GM12878 (cell line): ENCODE measurements at regions not wholly inside any gene's neighbourhood (a gene's known extent, or its start where the extent isn't known, plus 50 kb on each side); places are given as distances from the start of the nearest gene placed in this dataset.

Source experiments
- CBFB ChIP-seq: IDR thresholded peaks from 2 replicates; pipeline ENCODE4 v1.6.1; 2016; ENCODE audit warnings: antibody characterized with exemption, low read depth
- EP300 ChIP-seq, 2 experiments: fragments of 150-350 bp in 1 of 2; IDR thresholded peaks; 2 replicates each; pipeline ENCODE4 v1.6.1; 2011 to 2012; ENCODE audit warnings: low read depth in 2 of 2, low read length in 2 of 2, borderline replicate concordance in 1 of 2, improper control_type of control experiment in 1 of 2, inconsistent platforms in 1 of 2; ENCODE audit not compliant: control insufficient read depth in 1 of 2
- KLF5 ChIP-seq: fragments of 450-650 bp; IDR thresholded peaks from 2 replicates; pipeline ENCODE4 v1.6.1; 2014; ENCODE audit warnings: mild to moderate bottlenecking; ENCODE audit not compliant: partially characterized antibody
- MTA3 ChIP-seq: IDR thresholded peaks from 2 replicates; pipeline ENCODE4 v1.6.1; 2012; ENCODE audit warnings: low read length, inconsistent platforms, borderline replicate concordance
- NBN ChIP-seq: fragments of 450-650 bp; IDR thresholded peaks from 2 replicates; pipeline ENCODE4 v1.6.1; 2016
- PKNOX1 ChIP-seq: fragments of 450-650 bp; IDR thresholded peaks from 2 replicates; pipeline ENCODE4 v1.6.1; 2016; ENCODE audit warnings: mild to moderate bottlenecking
- RAD21 ChIP-seq: IDR thresholded peaks from 2 replicates; pipeline ENCODE4 v1.6.1; 2011; ENCODE audit warnings: mild to moderate bottlenecking, low read depth, low read length, moderate library complexity; ENCODE audit not compliant: insufficient read depth
- SUZ12 ChIP-seq: fragments of 200-600 bp; sonication (generic); IDR thresholded peaks from one replicate; pipeline ENCODE4 v1.6.1; 2018; ENCODE audit warnings: antibody characterized with exemption, mild to moderate bottlenecking; ENCODE audit not compliant: unreplicated experiment
- TARDBP ChIP-seq: IDR thresholded peaks from 2 replicates; pipeline ENCODE4 v1.6.1; 2016; ENCODE audit warnings: borderline replicate concordance
- ZBTB40 ChIP-seq: fragments of 450-650 bp; IDR thresholded peaks from 2 replicates; pipeline ENCODE4 v1.6.1; 2016; ENCODE audit warnings: mild to moderate bottlenecking, moderate library complexity, borderline replicate concordance
- TF ChIP-seq, protein P1 (sequence below): IDR thresholded peaks from 2 replicates; pipeline ENCODE4 v1.6.1; 2012; ENCODE audit warnings: mild to moderate bottlenecking, low read depth, low read length
- TF ChIP-seq, protein P2 (sequence below), 3 experiments: IDR thresholded peaks in 2 of 3; conservative IDR thresholded peaks in 1 of 3; 2 replicates each; pipeline ENCODE4 v1.5.1; 2011; ENCODE audit warnings: low read depth in 3 of 3, low read length in 3 of 3, mild to moderate bottlenecking in 3 of 3, control low read depth in 2 of 3, moderate library complexity in 2 of 3, inconsistent platforms in 1 of 3, mixed read lengths in 1 of 3; ENCODE audit not compliant: control insufficient read depth in 2 of 3, insufficient read depth in 1 of 3; ENCODE audit errors: extremely low read depth in 1 of 3
- TF ChIP-seq, protein P3 (sequence below): IDR thresholded peaks from 2 replicates; pipeline ENCODE4 v1.6.1; 2011; ENCODE audit warnings: low read depth, mild to moderate bottlenecking, low read length, moderate library complexity, borderline replicate concordance; ENCODE audit errors: extremely low read depth

DNA sequence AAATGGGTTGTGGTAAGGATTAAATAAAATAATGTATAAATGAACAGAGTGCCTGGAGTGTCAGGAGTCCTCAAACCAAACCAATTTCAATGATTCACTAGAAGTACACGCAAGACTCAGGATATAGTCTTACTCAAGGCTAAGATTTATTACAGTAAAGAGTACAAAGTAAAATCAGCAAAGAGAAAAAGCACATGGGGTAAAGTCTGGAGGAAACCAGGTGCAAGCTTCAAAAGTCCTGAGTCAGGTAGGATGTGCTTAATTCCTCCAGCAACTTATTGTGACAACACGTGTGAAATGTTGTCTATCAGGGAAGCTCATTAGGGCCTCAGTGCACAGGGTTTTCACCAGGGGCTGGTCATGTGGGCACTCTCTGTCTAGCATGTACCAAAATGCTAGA is 105.8 kb upstream of the NAP1L1 start:
- TF ChIP-seq RAD21 = no peak
- no peak for TF ChIP-seq ZBTB40
- TF ChIP-seq, protein P1, sequence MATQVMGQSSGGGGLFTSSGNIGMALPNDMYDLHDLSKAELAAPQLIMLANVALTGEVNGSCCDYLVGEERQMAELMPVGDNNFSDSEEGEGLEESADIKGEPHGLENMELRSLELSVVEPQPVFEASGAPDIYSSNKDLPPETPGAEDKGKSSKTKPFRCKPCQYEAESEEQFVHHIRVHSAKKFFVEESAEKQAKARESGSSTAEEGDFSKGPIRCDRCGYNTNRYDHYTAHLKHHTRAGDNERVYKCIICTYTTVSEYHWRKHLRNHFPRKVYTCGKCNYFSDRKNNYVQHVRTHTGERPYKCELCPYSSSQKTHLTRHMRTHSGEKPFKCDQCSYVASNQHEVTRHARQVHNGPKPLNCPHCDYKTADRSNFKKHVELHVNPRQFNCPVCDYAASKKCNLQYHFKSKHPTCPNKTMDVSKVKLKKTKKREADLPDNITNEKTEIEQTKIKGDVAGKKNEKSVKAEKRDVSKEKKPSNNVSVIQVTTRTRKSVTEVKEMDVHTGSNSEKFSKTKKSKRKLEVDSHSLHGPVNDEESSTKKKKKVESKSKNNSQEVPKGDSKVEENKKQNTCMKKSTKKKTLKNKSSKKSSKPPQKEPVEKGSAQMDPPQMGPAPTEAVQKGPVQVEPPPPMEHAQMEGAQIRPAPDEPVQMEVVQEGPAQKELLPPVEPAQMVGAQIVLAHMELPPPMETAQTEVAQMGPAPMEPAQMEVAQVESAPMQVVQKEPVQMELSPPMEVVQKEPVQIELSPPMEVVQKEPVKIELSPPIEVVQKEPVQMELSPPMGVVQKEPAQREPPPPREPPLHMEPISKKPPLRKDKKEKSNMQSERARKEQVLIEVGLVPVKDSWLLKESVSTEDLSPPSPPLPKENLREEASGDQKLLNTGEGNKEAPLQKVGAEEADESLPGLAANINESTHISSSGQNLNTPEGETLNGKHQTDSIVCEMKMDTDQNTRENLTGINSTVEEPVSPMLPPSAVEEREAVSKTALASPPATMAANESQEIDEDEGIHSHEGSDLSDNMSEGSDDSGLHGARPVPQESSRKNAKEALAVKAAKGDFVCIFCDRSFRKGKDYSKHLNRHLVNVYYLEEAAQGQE = no peak
- no peak for TF ChIP-seq KLF5
- no peak for TF ChIP-seq MTA3
- TF ChIP-seq, protein P2, sequence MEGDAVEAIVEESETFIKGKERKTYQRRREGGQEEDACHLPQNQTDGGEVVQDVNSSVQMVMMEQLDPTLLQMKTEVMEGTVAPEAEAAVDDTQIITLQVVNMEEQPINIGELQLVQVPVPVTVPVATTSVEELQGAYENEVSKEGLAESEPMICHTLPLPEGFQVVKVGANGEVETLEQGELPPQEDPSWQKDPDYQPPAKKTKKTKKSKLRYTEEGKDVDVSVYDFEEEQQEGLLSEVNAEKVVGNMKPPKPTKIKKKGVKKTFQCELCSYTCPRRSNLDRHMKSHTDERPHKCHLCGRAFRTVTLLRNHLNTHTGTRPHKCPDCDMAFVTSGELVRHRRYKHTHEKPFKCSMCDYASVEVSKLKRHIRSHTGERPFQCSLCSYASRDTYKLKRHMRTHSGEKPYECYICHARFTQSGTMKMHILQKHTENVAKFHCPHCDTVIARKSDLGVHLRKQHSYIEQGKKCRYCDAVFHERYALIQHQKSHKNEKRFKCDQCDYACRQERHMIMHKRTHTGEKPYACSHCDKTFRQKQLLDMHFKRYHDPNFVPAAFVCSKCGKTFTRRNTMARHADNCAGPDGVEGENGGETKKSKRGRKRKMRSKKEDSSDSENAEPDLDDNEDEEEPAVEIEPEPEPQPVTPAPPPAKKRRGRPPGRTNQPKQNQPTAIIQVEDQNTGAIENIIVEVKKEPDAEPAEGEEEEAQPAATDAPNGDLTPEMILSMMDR (IDR thresholded peaks at IDR 0.05 in 2 of 3, conservative IDR thresholded peaks at IDR 0.05 in 1 of 3; ENCODE audit: control insufficient read depth in 2 of 3, extremely low read depth in 1 of 3, insufficient read depth in 1 of 3, low read depth in 3 of 3, low read length in 3 of 3) = no peak
- TF ChIP-seq EP300 (IDR thresholded peaks at IDR 0.05; ENCODE audit: borderline replicate concordance in 1 of 2, control insufficient read depth in 1 of 2, low read depth in 2 of 2, low read length in 2 of 2) = no peak
- TF ChIP-seq TARDBP = no peak
- no peak for TF ChIP-seq NBN
- TF ChIP-seq CBFB = no peak
- TF ChIP-seq SUZ12 = no peak
- TF ChIP-seq, protein P3, sequence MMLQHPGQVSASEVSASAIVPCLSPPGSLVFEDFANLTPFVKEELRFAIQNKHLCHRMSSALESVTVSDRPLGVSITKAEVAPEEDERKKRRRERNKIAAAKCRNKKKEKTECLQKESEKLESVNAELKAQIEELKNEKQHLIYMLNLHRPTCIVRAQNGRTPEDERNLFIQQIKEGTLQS = no peak
- TF ChIP-seq PKNOX1 = no peak
